ENCODE measurements at regions not wholly inside any gene's neighbourhood (a gene's known extent, or its start where the extent isn't known, plus 50 kb on each side); places are given as distances from the start of the nearest gene placed in this dataset.
"Not testable (repeated sequence)": the region's sequence is repeated elsewhere in the genome, so short reads cannot be mapped to it uniquely, and the experiment has no call there.

- TF ChIP-seq, protein P1, sequence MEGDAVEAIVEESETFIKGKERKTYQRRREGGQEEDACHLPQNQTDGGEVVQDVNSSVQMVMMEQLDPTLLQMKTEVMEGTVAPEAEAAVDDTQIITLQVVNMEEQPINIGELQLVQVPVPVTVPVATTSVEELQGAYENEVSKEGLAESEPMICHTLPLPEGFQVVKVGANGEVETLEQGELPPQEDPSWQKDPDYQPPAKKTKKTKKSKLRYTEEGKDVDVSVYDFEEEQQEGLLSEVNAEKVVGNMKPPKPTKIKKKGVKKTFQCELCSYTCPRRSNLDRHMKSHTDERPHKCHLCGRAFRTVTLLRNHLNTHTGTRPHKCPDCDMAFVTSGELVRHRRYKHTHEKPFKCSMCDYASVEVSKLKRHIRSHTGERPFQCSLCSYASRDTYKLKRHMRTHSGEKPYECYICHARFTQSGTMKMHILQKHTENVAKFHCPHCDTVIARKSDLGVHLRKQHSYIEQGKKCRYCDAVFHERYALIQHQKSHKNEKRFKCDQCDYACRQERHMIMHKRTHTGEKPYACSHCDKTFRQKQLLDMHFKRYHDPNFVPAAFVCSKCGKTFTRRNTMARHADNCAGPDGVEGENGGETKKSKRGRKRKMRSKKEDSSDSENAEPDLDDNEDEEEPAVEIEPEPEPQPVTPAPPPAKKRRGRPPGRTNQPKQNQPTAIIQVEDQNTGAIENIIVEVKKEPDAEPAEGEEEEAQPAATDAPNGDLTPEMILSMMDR (conservative IDR thresholded peaks at IDR 0.05; ENCODE audit: control insufficient read depth, insufficient read depth, low read depth, low read length): no peak
- H3K4me3 ChIP-seq (ENCODE audit: control insufficient read depth, low read depth, low read length): no peak overlapping the region
- DNase-seq (ENCODE audit: low read depth): no peak
Observed at GRCh38 chr4:189592890-189593289, 347.8 kb upstream of the FRG1 start.

DNA sequence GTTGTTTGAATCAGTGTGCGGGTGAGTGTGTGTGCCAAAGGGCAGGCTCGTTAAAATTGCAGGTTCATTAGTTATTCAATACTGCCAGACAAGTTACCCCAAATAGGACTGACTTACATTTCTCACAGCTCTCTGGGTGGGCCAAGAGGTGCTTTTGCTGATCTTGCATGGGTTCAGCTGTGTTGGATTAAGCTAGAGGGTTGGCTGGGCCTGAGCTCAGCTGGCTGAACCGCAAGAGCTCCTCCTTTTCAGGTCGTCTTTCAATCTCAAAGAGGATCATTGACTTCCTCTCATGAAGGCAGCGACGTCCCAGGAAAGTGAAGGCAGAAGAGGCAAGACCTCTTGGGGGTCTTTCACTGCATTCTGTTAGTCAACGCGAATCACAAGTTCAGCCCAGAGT is 343.3 kb upstream of the FRG1 start:
- no peak for DNase-seq (ENCODE audit: low read depth)
- TF ChIP-seq, protein P1 (conservative IDR thresholded peaks at IDR 0.05; ENCODE audit: control insufficient read depth, insufficient read depth, low read depth, low read length): no peak

DNA sequence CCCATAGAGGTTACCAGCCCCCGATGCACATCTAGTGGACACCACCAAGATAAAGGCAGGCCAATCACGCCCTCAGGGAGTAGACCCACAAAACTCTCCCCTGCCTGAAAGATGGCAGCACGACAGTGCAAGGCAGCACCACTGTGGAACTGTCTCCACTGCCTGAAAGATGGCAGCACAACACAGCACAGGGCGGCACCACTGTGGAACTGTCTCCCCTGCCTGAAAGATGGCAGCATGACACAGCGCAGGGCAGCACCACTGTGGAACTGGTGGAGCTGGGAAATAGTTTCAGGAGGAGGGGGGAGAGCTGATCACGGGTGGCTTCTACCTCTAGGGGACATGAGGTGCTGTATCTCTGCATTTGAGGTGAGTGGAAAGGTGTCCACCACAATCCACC is 340.4 kb upstream of the FRG1 start:
- TF ChIP-seq, protein P1 (conservative IDR thresholded peaks at IDR 0.05; ENCODE audit: control insufficient read depth, insufficient read depth, low read depth, low read length): no peak
- H3K4me3 ChIP-seq (ENCODE audit: control insufficient read depth, low read depth, low read length): no peak overlapping the region
- no peak for DNase-seq (ENCODE audit: low read depth)

More for the DNA sequence above, 343.3 kb upstream of the FRG1 start:
- H3K4me3 ChIP-seq (ENCODE audit: control insufficient read depth, low read depth, low read length): no peak overlapping the region

GRCh38 chr4:189600718-189601435 is 339.8 kb upstream of the FRG1 start:
- no peak for DNase-seq (ENCODE audit: low read depth)
- TF ChIP-seq, protein P1 (conservative IDR thresholded peaks at IDR 0.05; ENCODE audit: control insufficient read depth, insufficient read depth, low read depth, low read length): no peak
- no peak overlapping the region for H3K4me3 ChIP-seq (ENCODE audit: control insufficient read depth, low read depth, low read length)

DNA sequence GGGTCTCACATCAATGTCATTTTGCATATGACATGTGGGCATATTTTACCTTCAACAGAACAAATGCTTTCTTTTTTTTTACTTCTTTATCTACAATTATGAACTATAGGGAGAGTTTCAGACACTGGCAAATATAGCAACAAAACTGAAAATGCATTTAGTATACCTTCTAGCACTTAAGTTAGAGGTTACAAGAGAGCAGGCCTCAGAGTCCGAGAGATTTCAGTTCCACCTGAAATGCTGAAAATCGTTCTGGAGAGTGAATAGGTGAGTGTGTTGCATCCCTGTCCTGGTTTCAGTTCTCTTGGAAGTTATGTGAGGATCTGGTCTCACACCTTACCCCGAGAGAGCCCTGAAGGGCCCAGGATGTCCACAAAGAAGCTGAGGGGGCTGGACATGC is 337.8 kb upstream of the FRG1 start:
- not testable (repeated sequence) for DNase-seq (ENCODE audit: low read depth)

DNA sequence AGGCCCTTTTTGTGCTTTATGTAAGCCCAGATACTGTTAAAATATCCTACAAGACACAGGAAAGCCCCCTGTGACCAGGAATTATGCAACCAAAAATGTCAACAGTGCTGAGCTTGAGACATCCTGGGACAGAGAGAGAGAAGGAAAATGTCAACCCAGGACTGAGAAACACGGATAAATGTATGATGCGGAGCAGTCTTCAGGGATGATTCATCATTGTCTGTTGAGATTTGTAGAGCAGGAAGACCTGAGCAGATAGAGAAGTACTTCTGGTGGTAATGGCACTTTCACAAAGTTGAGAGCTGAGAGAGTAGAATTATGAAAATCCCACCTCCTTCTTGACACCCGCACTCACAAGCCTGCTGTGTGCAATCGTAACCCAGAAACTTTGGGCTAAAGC is 330.1 kb upstream of the FRG1 start:
- H3K4me3 ChIP-seq (ENCODE audit: control insufficient read depth, low read depth, low read length); DNase-seq (ENCODE audit: low read depth): not testable (repeated sequence)

More for the DNA sequence above, 337.8 kb upstream of the FRG1 start:
- H3K4me3 ChIP-seq (ENCODE audit: control insufficient read depth, low read depth, low read length): not testable (repeated sequence)

- TF ChIP-seq, protein P1 (conservative IDR thresholded peaks at IDR 0.05; ENCODE audit: control insufficient read depth, insufficient read depth, low read depth, low read length): no peak
- H3K4me3 ChIP-seq (ENCODE audit: control insufficient read depth, low read depth, low read length): no peak overlapping the region
- no peak for DNase-seq (ENCODE audit: low read depth)
Observed at GRCh38 chr4:189613207-189613606, 327.5 kb upstream of the FRG1 start.

DNA sequence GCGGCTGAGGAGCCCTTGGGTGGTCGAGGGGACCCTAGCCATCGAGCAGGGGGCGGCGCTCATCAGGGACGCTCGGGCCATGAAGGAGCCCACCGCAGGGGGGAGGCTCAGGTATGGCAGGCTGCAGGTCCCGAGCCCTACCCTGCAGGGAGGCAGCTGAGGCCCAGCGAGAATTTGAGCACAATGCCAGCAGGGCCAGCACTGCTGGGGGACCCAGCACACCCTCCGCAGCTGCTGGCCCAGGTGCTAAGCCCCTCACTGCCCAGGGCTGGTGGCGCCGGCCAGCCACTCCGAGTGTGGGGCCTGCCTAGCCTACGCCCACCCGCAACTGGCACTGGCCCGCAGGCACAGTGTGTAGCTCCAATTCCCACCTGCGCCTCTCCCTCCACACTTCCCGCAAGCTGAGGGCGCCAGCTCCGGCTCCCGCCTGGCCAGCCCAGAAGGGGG is 325.4 kb upstream of the FRG1 start:
- DNase-seq (ENCODE audit: low read depth): no peak
- TF ChIP-seq, protein P1 (conservative IDR thresholded peaks at IDR 0.05; ENCODE audit: control insufficient read depth, insufficient read depth, low read depth, low read length): no peak
- no peak overlapping the region for H3K4me3 ChIP-seq (ENCODE audit: control insufficient read depth, low read depth, low read length)

GRCh38 chr4:189617741-189618140 is 322.9 kb upstream of the FRG1 start:
- DNase-seq (ENCODE audit: low read depth): not testable (repeated sequence)

GRCh38 chr4:189619441-189620250 is 321.0 kb upstream of the FRG1 start:
- H3K4me3 ChIP-seq (ENCODE audit: control insufficient read depth, low read depth, low read length); DNase-seq (ENCODE audit: low read depth): not testable (repeated sequence)

More at GRCh38 chr4:189617741-189618140, 322.9 kb upstream of the FRG1 start:
- not testable (repeated sequence) for H3K4me3 ChIP-seq (ENCODE audit: control insufficient read depth, low read depth, low read length)
